Renal pelvis (tissue), 1 donor: ENCODE measurements at regions not wholly inside any gene's neighbourhood (a gene's known extent, or its start where the extent isn't known, plus 50 kb on each side); places are given as distances from the start of the nearest gene placed in this dataset.
"Not testable (repeated sequence)": the region's sequence is repeated elsewhere in the genome, so short reads cannot be mapped to it uniquely, and the experiment has no call there.

Experiments
- DNase-seq: peaks from one replicate; pipeline ENCODE4 v3.0.0-alpha.2; 2013

DNA sequence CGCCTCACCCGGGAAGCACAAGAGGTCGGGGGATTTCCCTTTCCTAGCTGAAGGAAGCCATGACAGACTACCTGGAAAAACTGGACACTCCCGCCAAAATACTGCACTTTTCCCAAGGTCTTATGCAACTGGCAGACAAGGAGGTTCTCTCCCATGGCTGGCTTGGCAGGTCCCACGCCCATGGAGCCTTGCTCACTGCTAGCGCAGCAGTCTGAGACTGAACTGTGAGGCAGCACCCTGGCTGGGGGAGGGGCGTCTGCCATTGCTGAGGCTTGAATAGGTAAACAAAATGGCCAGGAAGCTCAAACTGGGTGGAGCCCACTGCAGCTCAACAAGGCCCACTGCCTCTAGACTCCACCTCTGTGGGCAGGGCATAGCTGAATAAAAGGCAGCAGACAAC is 92.1 kb downstream of the C4BPA start:
- not testable (repeated sequence) for DNase-seq

- not testable (repeated sequence) for DNase-seq
Observed at GRCh38 chr1:207201534-207201933, 97.5 kb downstream of the C4BPA start.

- no peak for DNase-seq
Observed at GRCh38 chr1:207202480-207202879, 98.4 kb downstream of the C4BPA start.

DNA sequence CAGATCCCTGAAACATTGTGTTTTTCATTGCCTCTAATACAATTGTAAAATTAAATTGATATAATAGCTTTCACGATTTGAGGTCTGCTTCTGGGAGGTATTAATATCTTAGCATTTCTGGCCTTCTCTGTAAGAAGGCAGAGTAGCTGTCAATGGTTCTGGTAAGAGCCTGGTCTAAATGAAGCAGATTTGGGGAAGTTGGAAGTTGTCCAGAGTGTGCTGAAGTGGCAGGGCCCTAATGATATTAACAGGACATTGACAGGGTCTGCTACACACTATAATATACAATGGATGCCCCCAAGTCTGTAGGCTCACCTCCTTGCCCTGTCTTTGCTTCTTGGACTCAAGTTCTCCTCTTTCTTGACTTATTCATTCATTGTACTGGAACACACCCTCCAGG is 99.5 kb downstream of the C4BPA start:
- no peak for DNase-seq

GRCh38 chr1:207205614-207206061 is 101.6 kb downstream of the C4BPA start:
- DNase-seq, result no peak

DNA sequence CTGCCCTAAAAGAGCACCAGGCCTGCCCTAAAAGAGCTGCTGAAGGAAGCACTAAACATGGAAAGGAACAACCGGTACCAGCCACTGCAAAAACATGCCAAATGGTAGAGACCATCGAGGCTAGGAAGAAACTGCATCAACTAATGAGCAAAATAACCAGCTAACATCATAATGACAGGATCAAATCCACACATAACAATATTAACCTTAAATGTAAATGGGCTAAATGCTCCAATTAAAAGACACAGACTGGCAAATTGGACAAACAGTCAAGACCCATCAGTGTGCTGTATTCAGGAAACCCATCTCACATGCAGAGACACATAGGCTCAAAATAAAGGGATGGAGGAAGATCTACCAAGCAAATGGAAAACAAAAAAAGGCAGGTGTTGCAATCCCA is 104.7 kb downstream of the C4BPA start:
- DNase-seq, result not testable (repeated sequence)

DNA sequence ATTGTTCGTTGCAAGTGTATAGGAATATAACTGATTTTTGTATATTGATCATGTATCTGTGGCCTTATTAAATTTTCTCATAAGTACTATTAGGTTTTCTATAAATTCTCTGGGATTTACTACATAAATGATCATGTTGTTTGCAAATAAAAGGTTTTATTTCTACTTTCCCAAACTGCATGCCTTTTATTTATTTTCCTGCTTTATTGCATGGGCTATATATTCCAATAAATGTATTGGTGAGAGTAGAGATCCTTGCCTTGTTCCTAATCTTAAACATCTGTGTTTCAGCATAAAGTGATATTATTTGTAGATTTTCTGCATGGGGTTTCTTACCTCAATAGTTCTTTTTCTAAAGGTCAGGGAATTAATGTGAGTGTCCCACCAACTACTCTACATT is 107.0 kb upstream of the CD55 start:
- DNase-seq, result no peak

- no peak for DNase-seq
Observed at GRCh38 chr1:207217778-207218511, 103.5 kb upstream of the CD55 start.

DNA sequence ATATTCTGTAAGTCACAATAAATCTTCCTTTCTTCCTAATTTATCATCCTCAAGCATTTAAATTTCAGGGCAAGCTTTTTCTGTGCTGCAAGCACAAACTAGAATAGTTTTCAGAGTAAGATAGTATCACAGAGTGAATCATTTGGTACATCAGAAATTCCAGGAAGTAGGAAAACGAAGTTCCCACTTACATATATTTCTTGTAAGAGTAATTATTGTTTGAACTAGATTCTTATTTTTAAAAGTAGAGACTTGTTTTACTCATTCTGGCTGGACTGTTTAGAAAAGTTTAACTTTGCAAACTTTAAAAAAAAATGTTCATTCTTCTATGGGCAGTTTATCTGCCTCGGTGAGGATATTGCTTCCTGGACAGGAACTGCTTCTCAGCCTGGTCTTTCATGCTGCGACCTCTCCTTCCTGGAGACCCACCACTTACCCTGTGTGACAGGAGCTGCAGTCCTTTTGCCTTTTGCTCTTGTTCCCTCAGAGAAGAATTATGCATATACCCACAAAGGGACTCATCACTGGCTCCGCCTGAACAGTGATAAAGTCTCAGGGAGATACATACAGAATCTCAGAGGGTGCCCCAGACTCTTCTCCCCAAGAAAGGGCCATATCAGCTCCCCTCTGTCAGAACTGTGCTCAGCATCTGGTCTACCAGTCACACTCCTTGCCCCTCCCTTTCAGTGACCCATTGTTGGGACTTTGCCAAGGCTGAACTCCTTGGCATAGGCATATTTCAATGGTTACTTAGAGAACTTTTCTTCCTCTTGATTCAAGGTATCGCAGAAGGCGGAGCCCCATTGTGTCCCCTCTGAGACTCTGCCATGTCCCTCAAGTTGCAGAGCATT is 102.7 kb upstream of the CD55 start:
- no peak for DNase-seq

GRCh38 chr1:207219979-207220889 is 101.2 kb upstream of the CD55 start:
- peak; percentile 71 for DNase-seq

DNA sequence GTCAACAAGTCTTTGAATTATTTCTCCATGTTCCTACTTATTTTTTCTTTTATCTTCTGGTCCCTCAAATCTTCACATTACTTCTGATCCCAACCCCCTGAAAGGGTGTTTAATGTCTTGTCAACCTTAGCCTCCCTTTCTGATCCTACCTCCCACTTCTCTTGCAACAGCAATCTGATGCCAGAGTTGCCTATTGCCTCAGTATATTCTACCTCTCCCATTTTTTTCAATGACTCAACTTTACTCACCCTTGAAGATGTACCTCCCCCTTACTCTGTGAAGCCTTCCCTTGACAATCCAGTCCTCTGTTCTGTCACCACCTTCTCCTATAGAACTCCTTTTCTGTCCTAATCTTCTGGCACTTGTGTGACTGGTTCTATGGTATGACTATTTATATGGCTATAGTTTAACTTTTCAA is 99.5 kb upstream of the CD55 start:
- DNase-seq, result no peak

GRCh38 chr1:207223162-207223561 is 98.3 kb upstream of the CD55 start:
- DNase-seq, result no peak

GRCh38 chr1:207224666-207225065 is 96.8 kb upstream of the CD55 start:
- DNase-seq, result no peak

GRCh38 chr1:207227131-207227630 is 94.3 kb upstream of the CD55 start:
- no peak for DNase-seq

DNA sequence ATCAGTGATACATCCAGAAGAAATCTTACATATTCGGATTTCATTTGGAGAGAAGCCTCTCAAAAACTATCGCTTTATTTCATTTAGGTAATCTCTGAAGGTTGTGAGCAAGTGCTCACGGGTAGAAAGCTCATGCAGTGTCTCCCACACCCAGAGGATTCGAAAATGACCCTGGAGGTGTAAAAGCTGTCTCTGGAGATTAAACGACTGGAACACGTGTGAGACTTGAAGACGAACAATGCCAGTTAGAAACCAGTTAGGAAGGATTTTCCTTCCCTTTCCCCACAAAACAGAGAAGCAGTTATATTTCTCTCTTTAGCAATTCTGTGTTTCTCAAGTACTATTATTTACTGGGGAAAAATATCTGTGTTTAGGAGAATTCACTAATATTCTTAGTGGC is 92.5 kb upstream of the CD55 start:
- no peak for DNase-seq

DNA sequence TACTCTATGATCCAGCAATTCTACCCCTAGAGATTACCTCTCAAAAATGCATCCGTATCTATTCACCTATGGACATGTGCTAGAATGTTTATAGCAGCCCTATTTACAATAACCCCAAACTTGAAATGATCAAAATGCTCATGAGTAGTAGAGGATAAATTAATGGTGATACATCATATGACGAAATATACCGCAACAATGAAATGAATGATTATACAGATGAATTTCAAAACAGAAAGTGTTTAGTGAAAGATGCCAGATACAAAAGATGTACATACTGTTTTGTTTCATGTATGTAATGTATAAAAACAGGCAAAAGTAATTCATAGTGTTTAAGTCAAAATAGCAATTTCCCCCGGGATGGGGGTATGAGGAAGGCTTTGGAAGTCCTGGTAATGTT is 91.0 kb upstream of the CD55 start:
- no peak for DNase-seq

DNA sequence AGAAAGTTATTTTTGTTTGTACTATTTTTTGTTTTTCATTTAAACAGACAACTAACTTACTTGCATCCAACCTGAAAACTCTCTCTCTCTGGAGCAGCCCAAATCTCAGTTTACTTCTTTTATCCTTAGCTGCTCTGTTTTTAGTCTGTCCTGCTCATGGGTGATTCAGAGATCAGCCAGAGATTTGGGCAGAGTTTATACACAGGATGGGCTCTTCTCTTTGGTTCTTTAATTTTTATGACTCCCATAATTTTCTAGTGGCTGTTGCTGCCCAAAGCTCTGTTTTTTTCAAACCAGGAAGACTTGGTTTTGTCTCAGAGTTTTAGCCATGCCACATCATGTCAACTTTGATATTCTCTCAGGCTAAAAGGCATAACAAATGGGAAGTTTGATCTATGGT is 86.8 kb upstream of the CD55 start:
- no peak for DNase-seq

DNA sequence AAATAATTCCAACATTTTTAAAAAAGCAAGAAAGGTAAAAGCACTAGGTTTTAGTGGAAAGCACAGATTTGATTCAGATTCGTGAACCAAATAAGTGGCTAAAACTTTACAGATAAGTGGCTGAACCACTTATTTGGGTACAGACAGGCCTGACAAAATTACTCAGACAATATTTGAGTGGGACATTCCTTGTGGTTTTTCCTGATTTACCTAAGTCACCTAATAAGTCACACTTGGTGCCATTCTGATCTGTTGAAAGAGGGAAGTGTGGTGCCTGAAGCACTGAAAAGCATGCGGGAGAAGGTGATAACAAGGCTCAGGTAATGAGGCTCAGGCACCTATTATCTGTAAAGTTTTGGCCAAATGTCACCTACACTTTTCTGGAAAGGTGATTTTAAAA is 81.6 kb upstream of the CD55 start:
- no peak for DNase-seq

GRCh38 chr1:207240325-207241101 is 81.0 kb upstream of the CD55 start:
- no peak for DNase-seq

DNA sequence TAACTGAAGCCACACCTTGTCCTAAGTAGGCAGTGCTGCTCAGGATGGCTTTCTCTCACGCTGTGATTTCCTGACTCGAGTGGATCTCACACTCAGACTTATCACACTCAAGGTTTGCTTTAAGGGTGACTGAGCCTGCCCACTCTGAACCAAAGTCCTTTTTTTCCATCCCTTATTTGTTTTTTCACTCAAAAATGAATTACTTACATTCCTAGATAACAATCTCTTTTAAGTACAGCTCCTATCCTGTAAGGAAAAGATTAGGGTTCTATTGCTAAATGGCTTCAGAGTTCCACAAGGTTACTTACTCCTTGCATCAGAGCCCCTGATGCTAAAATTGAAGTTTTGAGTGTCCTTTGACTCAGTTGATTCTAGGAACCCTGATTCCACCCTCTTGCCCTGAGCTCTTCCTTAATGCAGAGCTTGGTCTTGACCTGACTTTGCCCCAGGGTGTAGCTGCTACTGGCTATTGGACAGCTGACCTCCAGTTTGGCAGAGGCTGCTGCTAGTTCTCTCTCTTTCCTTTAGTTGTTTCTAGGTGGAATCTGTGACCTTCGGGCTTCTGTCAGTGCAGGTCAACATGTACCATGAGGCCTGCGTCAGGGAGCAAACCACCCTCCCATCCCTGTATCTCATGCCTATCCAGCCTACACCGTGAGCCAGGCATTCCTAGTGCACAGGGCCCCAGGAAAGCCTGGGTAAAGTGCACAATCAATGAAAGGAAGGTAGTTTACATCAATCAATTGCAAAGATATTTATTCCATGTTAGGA is 80.1 kb upstream of the CD55 start:
- DNase-seq, result no peak
